UCSD-AML1 (cell line): ENCODE measurements at regions not wholly inside any gene's neighbourhood (a gene's known extent, or its start where the extent isn't known, plus 50 kb on each side); places are given as distances from the start of the nearest gene placed in this dataset.

Experiments
- DNase-seq: peaks from one replicate; lab custom pipeline; 2025; ENCODE audit not compliant: unreplicated experiment; lab: John Stamatoyannopoulos, UW

GRCh38 chr4:32744211-32744610 lies 2024.0 kb downstream of the PCDH7 start:
- no peak for DNase-seq

- no peak for DNase-seq
Measured at GRCh38 chr4:32745351-32745750, 2025.2 kb downstream of the PCDH7 start.

- DNase-seq = no peak
Measured at GRCh38 chr4:32748061-32748460, 2027.9 kb downstream of the PCDH7 start.

DNA sequence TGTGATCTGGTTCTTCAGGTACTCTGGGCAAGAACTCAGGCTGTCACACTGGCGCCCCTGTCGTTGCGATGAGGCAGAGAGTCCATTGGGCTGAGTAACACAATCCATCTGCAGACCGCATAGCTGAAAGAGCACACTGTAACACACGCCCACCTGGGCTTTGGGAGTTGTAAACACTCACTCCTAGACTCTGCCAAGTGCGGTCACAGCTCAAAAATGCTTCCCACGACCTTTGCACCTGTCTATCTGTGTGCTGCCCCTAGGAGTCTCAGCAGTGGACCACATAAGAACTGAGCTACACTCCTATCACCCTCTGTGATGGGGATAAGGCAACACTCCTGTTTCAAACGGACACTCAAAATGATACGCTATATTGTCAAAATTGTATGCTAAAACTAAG lies 2028.3 kb downstream of the PCDH7 start:
- DNase-seq = no peak

DNA sequence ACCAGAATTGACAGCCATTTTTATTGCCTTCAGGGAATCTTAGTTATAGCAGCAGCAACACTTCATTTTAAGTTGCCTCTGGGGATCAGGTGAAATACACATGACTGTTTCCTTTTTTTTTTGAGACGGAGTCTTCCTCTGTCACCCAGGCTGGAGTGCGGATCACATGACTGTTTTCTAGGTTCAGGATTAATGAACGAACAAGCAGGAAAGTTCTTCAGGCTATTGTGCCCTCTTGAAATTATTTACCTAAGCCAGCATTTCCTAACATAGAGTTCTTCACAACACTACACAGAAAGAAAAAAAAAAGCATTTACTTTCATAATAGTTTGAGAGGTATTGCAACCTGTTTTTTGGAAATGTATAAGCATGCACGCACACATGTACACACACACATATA lies 2032.8 kb downstream of the PCDH7 start:
- no peak for DNase-seq

DNA sequence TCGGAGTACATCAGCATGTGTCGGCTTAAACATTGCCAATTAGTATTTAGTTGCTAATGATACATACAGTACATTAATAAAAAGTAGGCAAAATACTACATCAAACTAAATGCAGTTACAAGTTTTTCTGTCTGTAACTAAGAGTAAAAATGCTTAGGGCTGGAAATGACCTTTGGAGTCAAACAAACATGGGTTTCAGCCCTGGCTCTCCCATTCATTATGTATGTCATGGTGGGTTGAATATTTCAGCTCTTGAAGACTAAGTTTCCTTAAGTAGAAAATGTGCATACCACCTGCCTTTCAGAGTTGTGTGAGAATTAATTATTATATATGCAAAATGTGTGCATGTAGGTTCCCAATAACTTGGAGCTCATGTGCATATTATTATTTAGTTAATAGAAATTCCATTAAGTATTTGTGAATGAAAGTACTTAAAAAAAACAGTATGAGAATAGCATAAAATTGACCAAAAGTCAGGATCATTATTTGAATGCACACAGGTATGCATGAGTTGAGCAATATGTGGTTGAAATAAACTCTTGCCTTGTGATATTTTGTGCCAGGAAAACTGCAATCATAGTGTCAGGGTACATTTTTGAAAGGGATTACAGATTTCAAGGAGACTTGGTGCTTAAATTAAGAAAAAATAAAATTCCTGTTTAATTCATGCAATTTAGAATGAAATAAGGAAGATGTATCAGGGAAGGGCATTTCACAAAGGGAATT lies 2048.7 kb downstream of the PCDH7 start:
- DNase-seq = no peak

- DNase-seq = no peak
Measured at GRCh38 chr4:32771491-32771890, 2051.3 kb downstream of the PCDH7 start.

- no peak for DNase-seq
Measured at GRCh38 chr4:32775049-32775448, 2054.9 kb downstream of the PCDH7 start.

DNA sequence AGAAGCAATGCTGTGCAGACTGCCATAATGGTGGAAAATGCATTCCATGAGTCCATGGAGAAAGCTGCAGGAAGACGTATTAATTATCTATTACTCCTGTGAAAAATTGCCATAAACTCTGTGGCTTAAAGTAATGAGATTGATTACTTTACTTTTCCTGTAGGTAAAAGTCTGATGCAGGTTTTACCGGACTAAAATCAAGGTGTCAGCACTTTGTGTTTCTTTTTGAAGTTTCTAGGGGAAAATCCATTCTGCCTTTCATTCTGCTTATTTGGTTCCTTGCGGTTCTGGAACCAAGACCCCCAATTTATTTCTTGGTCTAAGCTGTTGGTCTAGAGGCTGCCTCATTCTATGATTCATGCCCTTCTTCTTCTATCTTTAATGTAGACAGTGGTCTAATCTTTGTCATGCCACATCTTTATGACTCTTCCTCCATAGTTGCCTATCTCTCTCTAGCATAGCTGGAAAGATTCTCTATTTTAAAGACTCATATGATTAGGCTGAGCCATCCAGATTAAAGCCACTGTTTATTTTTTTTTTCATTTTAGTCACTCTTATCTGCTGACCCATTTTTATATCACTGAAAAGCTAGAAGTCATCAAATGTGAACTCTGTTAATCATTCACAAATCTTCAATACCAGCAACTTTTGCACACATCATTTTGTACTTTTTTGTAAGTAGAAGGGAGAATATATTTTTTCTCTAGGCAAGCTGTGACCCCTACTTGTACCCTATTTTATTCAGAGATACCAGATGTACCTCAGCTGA lies 2056.4 kb downstream of the PCDH7 start:
- no peak for DNase-seq

DNA sequence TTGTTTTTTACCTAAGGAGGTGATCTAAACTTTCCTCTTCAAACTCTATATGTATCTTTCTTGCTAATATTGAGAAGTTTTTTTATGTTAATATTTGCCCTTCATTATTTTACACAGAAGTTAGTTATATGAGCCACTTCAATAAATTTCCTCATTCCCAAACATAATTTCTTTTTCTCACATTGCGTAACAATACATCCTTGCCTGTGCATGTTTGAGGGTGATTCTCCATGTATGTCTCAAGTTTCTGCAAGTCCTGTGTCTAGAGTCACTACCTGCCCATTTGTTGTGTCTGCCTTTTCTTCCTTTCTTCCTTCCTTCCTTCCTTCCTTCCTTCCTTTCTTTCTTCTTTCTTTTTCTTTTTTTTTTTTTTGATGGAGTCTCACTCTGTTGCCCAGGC lies 2057.9 kb downstream of the PCDH7 start:
- no peak for DNase-seq

- DNase-seq = no peak
Measured at GRCh38 chr4:32778938-32779337, 2058.8 kb downstream of the PCDH7 start.

- no peak for DNase-seq
Measured at GRCh38 chr4:32789026-32789608, 2068.9 kb downstream of the PCDH7 start.

DNA sequence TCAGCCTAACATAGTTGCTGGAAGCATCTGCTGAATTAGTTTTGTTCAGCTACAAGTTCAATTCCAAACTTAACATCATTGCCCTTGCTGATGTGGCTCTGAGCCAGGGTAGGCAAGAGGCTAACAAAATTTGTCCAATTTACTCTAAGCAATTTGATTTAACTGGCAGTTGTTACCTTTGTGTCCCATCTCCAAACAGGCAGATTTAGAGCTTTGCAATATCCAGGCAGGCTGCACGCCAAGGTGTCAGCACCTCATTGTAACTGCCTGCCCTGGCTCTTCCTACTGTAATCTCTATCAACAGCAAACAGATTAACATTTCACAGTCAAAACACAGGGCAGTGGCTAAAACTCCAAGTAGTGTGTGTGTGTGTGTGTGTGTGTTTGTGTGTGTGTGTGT lies 2070.6 kb downstream of the PCDH7 start:
- no peak for DNase-seq

- DNase-seq = no peak
Measured at GRCh38 chr4:32798471-32799159, 2078.4 kb downstream of the PCDH7 start.

DNA sequence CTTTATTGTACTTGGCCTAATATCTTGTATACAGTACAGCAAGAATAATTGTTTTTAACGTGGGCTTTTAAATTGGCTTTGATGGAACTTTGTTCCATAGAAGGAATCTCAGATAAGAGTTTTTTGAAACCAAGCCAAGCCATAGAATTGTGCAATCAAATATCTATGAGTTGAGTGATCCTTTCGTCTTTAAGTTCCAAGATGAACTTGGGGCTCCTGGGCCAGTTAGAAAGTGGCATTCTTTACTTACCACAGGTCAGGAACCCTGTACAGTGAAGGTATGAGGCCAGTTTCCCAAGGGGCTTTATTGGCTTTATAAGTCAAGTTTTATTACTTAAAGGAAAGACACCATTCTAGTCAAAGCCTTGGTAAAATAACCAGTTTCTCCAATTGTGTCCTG lies 2104.2 kb downstream of the PCDH7 start:
- no peak for DNase-seq

DNA sequence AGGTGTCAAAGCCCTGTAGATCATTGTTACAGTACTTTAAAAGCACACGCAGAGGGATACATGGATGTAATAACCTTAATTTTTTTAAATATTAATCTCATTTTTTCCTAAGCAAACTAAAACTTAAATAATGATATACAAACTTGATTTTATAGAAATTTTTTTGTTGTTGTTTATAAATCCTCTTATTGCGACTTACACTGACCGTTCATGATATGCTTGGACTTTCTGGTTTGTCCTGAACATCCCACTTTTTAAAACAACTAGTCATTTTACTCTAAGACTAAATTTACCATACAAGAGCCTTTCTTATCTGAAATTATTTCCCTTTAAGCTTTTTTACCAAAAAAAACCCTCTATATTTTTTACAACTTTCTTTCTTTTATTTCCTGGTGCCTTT lies 2106.0 kb downstream of the PCDH7 start:
- DNase-seq = no peak

DNA sequence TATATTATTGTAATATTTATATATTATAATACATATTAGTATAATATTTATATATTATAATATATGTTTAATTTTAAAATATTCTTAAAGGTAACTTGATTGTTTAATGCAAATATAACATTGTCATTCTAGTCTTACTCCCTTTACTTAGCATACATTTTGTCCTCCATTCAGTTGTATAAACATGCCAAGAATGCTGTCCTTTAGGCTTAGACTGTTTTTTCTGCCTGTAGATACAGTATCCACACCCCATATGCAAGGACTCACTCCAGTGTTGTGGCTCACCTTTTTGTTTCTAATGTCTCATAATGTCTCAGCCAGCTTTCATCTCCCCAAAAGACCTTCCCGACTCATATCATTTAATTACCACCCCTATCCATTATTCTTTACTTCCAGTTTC lies 2110.0 kb downstream of the PCDH7 start:
- DNase-seq = no peak

- DNase-seq = no peak
Measured at GRCh38 chr4:32831104-32831503, 2110.9 kb downstream of the PCDH7 start.

GRCh38 chr4:32840461-32841189 lies 2120.5 kb downstream of the PCDH7 start:
- no peak for DNase-seq

DNA sequence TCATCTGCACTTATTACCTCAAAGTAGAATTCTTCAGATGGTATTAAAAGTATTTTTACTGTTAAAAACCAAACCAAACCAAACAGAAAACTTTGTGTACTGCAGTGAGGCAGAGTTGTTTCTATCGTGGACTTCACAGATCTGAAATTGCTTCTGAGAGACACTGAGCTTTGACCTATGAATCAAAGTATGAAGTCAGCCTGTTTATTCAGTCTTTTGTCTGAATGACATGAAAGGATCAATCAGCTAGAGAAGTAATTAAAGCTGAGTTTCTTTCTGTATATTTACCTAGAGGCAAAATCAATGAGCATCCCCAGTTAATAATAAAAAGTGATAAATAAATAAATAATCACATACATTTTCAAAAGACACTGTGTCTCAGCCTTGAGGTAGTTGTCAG lies 2121.0 kb downstream of the PCDH7 start:
- DNase-seq = no peak

GRCh38 chr4:32847461-32847860 lies 2127.3 kb downstream of the PCDH7 start:
- DNase-seq = no peak
